Mesendoderm (in vitro differentiated cells): ENCODE measurements at regions not wholly inside any gene's neighbourhood (a gene's known extent, or its start where the extent isn't known, plus 50 kb on each side); places are given as distances from the start of the nearest gene placed in this dataset.

Experiments
- DNase-seq: peaks from one replicate; pipeline ENCODE4 v3.0.0; 2013
- H2AK5ac ChIP-seq: 2 replicates; pipeline ENCODE4 v1.6.1; 2013; ENCODE audit warnings: low read length, inconsistent platforms
- H2BK120ac ChIP-seq: 2 replicates; pipeline ENCODE4 v1.6.1; 2013; ENCODE audit warnings: low read depth, mild to moderate bottlenecking, low read length, moderate library complexity, mixed read lengths
- H2BK15ac ChIP-seq: replicated peaks from 2 replicates; pipeline ENCODE4 v1.6.1; 2013; ENCODE audit warnings: low read depth, mild to moderate bottlenecking, moderate library complexity
- H2BK5ac ChIP-seq: 2 replicates; pipeline ENCODE4 v1.6.1; 2013; ENCODE audit warnings: low read length, inconsistent platforms
- H3K18ac ChIP-seq: 2 replicates; pipeline ENCODE4 v1.6.1; 2013; ENCODE audit warnings: mild to moderate bottlenecking, low read length, mixed read lengths
- H3K23ac ChIP-seq: one replicate; pipeline ENCODE4 v1.6.1; 2013; ENCODE audit warnings: low read length
- H3K27ac ChIP-seq: 2 replicates; pipeline ENCODE4 v1.5.1; 2013; ENCODE audit warnings: low read depth, mild to moderate bottlenecking, inconsistent platforms, low read length, moderate library complexity
- H3K27me3 ChIP-seq: 2 replicates; pipeline ENCODE4 v1.6.1; 2013; ENCODE audit warnings: low read length, control low read depth, mild to moderate bottlenecking, inconsistent platforms; ENCODE audit not compliant: insufficient read depth, poor library complexity
- H3K36me3 ChIP-seq: 2 replicates; pipeline ENCODE4 v1.6.1; 2013; ENCODE audit warnings: low read length, inconsistent platforms; ENCODE audit not compliant: control insufficient read depth, insufficient read depth
- H3K4ac ChIP-seq: one replicate; pipeline ENCODE4 v1.6.1; 2013; ENCODE audit warnings: low read depth, mild to moderate bottlenecking, low read length, moderate library complexity
- H3K4me1 ChIP-seq: 2 replicates; pipeline ENCODE4 v1.6.1; 2013; ENCODE audit warnings: low read depth, low read length, inconsistent platforms; ENCODE audit not compliant: control insufficient read depth
- H3K4me2 ChIP-seq: 2 replicates; pipeline ENCODE4 v1.6.1; 2013; ENCODE audit warnings: low read length
- H3K4me3 ChIP-seq: 2 replicates; pipeline ENCODE4 v1.5.1; 2013; ENCODE audit warnings: mild to moderate bottlenecking, low read length
- H3K56ac ChIP-seq: one replicate; pipeline ENCODE4 v1.6.1; 2013; ENCODE audit warnings: low read length
- H3K79me1 ChIP-seq: 2 replicates; pipeline ENCODE4 v1.6.1; 2013; ENCODE audit warnings: low read length, inconsistent platforms
- H3K79me2 ChIP-seq: 2 replicates; pipeline ENCODE4 v1.6.1; 2013; ENCODE audit warnings: mild to moderate bottlenecking, low read length; ENCODE audit not compliant: control insufficient read depth, insufficient read depth
- H3K9ac ChIP-seq: 2 replicates; pipeline ENCODE4 v1.6.1; 2013; ENCODE audit warnings: low read length, inconsistent platforms
- H4K5ac ChIP-seq: one replicate; pipeline ENCODE4 v1.6.1; 2013; ENCODE audit warnings: low read length
- H4K8ac ChIP-seq: one replicate; pipeline ENCODE4 v1.6.1; 2013; ENCODE audit warnings: low read depth, mild to moderate bottlenecking, control low read depth, low read length, moderate library complexity
- WGBS: extraction: QIAGEN DNeasy Blood & Tissue Kit; methylation state at CpG from one replicate; pipeline ENCODE4 v1.1.7; 2013; ENCODE audit warnings: low lambda C conversion rate, missing lambda C conversion rate; ENCODE audit not compliant: insufficient coverage; ENCODE audit errors: extremely low coverage; 5-methylcytosine and 5-hydroxymethylcytosine counted together

DNA sequence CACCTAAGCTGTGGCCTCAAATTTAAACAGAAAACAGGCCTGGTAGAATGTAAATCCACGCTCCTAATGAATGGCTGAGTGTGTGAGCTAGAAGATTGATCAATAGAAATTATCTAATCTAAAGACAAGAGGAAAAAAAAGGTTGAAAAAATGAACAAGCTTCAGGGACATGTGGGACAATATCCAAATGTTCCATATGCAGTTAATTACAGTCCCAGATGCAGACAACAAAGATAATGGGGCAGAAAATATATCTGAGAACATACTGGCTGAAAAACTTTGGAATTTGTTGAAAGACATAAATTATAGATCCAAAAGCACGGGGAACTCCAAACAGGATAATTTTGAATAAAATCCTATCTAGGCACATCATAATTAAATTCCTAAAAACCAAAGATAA, 186.7 kb upstream of the SIX2 start:
- H3K79me2 ChIP-seq: no peaks in the 10 kb centered on the region
- no peak overlapping the region for H3K9ac ChIP-seq
- H3K23ac ChIP-seq: no peak overlapping the region
- no peak overlapping the region for H2AK5ac ChIP-seq
- H3K27ac ChIP-seq: no peak overlapping the region
- no peak overlapping the region for H3K4ac ChIP-seq
- H3K18ac ChIP-seq: no peak overlapping the region
- no peaks in the 10 kb centered on the region for H3K4me1 ChIP-seq
- H2BK5ac ChIP-seq: no peak overlapping the region
- no peak overlapping the region for H4K8ac ChIP-seq
- H2BK15ac ChIP-seq: no peak overlapping the region
- WGBS: no CpG with 5 or more reads among the region's 2 CpGs
- H3K56ac ChIP-seq: no peak overlapping the region
- no peak for DNase-seq
- H4K5ac ChIP-seq: no peak overlapping the region
- no peak overlapping the region for H2BK120ac ChIP-seq
- H3K79me1 ChIP-seq: no peaks in the 10 kb centered on the region
- H3K4me3 ChIP-seq: no peak overlapping the region
- H3K4me2 ChIP-seq: no peak overlapping the region
- H3K27me3 ChIP-seq: no peaks in the 10 kb centered on the region
- H3K36me3 ChIP-seq: no peaks in the 10 kb centered on the region

DNA sequence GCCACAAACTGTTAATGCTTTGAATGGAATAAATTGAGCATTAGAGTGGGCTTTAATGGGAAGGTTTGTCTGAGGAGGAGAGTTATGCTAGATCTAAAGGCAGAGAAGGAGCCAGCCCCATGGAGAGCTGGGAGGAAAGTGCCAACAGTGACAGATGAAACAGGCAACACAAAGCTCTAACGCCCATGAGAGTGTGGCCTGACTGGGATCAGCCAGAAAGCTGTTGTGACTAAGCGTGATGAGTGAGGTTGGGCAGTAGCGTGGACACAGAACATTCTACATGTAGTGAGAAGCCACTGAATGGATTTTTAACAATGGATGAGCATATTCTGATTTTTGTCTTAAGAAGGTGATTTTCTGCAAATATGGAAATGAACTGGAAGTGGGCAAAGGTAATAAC, 185.3 kb upstream of the SIX2 start:
- Histone ChIP-seq H3K27me3 (no peaks in the 10 kb centered on the region), H3K79me1 (no peaks in the 10 kb centered on the region), H3K4me3 (no peak overlapping the region), H3K4me2 (no peak overlapping the region), H3K56ac (no peak overlapping the region), H2AK5ac (no peak overlapping the region), H3K4me1 (no peaks in the 10 kb centered on the region), H2BK15ac (no peak overlapping the region), H3K27ac (no peak overlapping the region), H2BK120ac (no peak overlapping the region), H3K79me2 (no peaks in the 10 kb centered on the region), H4K5ac (no peak overlapping the region), H3K36me3 (no peaks in the 10 kb centered on the region), H4K8ac (no peak overlapping the region), H2BK5ac (no peak overlapping the region), H3K23ac (no peak overlapping the region), H3K9ac (no peak overlapping the region), H3K18ac (no peak overlapping the region), H3K4ac (no peak overlapping the region)
- no CpG with 5 or more reads among the region's 3 CpGs for WGBS
- no peak for DNase-seq

DNA sequence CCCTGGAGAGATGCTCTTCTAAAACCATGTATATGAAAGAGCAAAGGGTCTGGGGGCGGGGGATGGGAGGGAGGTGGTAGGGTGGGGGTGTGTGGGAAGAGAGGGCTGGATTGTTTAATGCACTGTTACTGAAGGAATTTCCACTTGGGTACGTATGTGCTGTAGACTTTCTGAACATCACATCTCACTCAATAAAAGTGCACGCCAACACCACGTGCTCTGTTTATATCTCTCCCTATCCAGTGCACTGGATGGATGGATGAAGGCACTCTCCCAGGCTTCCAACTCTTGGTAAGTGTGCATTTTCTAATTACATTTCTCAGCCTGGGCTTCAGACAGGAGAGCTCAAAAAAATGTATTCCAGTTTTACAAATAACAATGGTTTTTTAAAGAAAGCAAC, 184.3 kb upstream of the SIX2 start:
- Histone ChIP-seq H3K79me1 (no peaks in the 10 kb centered on the region), H3K9ac (no peak overlapping the region), H3K4me3 (no peak overlapping the region), H2AK5ac (no peak overlapping the region), H3K4ac (no peak overlapping the region), H3K23ac (no peak overlapping the region), H3K27me3 (no peaks in the 10 kb centered on the region), H3K18ac (no peak overlapping the region), H4K8ac (no peak overlapping the region), H2BK120ac (no peak overlapping the region), H2BK15ac (no peak overlapping the region), H3K4me1 (no peaks in the 10 kb centered on the region), H3K56ac (no peak overlapping the region), H2BK5ac (no peak overlapping the region), H3K27ac (no peak overlapping the region), H3K36me3 (no peaks in the 10 kb centered on the region), H3K4me2 (no peak overlapping the region), H4K5ac (no peak overlapping the region), H3K79me2 (no peaks in the 10 kb centered on the region)
- no CpG with 5 or more reads among the region's 4 CpGs for WGBS
- DNase-seq: no peak

DNA sequence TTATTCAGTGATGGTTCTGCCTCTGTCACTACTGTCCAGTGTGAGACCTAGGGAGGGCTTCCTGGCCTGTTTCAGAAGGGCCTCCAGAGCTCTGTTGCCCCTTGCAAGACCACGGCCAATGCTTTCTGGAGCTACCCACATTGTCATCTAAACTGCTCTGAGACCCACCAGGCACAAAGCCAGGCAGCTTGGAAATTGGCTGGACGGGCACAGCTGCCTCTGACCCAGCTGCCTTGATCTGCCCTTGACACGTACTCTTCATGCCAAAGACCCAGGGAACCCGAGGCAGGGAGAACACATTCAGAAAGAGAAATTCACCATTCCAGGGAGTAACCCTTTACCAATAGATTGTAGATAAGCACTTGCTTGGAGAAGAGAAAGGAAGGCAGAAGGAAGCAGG, 183.7 kb upstream of the SIX2 start:
- H3K27ac ChIP-seq: no peak overlapping the region

DNA sequence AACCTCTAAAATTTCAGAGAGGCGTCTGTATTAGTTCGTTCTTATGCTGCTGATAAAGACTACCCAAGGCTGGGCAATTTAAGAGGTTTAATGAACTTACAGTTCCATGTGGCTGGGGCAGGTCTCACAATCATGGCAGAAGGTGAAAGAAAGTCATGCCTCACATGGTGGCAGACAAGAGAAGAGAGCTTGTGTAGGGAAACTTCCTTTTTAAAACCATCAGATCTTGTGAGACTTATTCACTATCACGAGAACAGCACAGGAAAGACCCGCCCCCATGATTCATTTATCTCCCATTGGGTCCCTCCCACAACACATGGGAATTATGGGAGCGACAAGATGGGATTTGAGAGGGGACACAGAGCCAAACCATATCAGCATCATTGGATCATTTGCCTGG, 183.2 kb upstream of the SIX2 start:
- Histone ChIP-seq H3K27ac (no peak overlapping the region), H4K5ac (no peak overlapping the region), H3K79me2 (no peaks in the 10 kb centered on the region), H3K4me2 (no peak overlapping the region), H3K4me1 (no peaks in the 10 kb centered on the region), H4K8ac (no peak overlapping the region), H3K36me3 (no peaks in the 10 kb centered on the region), H3K27me3 (no peaks in the 10 kb centered on the region), H2BK120ac (no peak overlapping the region), H2AK5ac (no peak overlapping the region), H3K56ac (no peak overlapping the region), H3K9ac (no peak overlapping the region), H2BK5ac (no peak overlapping the region), H3K18ac (no peak overlapping the region), H2BK15ac (no peak overlapping the region), H3K79me1 (no peaks in the 10 kb centered on the region), H3K23ac (no peak overlapping the region), H3K4ac (no peak overlapping the region), H3K4me3 (no peak overlapping the region)
- no CpG with 5 or more reads among the region's 5 CpGs for WGBS
- no peak for DNase-seq

More for the DNA sequence above, 183.7 kb upstream of the SIX2 start:
- Histone ChIP-seq H3K23ac (no peak overlapping the region), H3K56ac (no peak overlapping the region), H2BK120ac (no peak overlapping the region), H3K4ac (no peak overlapping the region), H3K4me1 (no peaks in the 10 kb centered on the region), H3K18ac (no peak overlapping the region), H3K4me2 (no peak overlapping the region), H3K27me3 (no peaks in the 10 kb centered on the region), H3K79me1 (no peaks in the 10 kb centered on the region), H3K4me3 (no peak overlapping the region), H4K5ac (no peak overlapping the region), H3K9ac (no peak overlapping the region), H3K36me3 (no peaks in the 10 kb centered on the region), H2BK15ac (no peak overlapping the region), H2AK5ac (no peak overlapping the region), H2BK5ac (no peak overlapping the region), H4K8ac (no peak overlapping the region), H3K79me2 (no peaks in the 10 kb centered on the region)
- no CpG with 5 or more reads among the region's 4 CpGs for whole genome bisulfite sequencing
- DNase-seq: no peak

DNA sequence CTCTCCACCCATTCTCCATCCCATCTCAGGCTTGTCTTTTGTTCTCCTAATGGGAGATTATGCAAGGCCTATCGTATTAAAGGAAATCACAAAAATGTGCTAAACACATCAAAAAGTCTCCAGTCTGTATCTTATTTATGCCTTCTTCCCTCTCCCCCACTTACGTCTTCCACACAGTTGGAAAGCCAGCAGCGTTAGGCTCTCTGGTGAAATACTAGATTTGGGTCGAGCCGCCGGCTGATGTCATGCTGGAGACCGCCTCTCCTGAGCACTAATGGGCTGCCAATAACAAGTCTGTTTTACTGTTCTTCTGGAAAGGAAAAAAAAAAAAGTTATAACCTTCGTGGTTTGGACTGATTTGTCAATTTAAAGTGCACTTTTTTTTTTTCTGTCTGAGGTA, 182.7 kb upstream of the SIX2 start:
- Histone ChIP-seq H3K27ac (no peak overlapping the region), H3K4me2 (no peak overlapping the region), H4K5ac (no peak overlapping the region), H2BK5ac (no peak overlapping the region), H3K23ac (no peak overlapping the region), H3K36me3 (no peaks in the 10 kb centered on the region), H3K56ac (no peak overlapping the region), H3K9ac (no peak overlapping the region), H4K8ac (no peak overlapping the region), H3K4ac (no peak overlapping the region), H3K79me1 (no peaks in the 10 kb centered on the region), H3K79me2 (no peaks in the 10 kb centered on the region), H3K27me3 (no peaks in the 10 kb centered on the region), H2BK15ac (no peak overlapping the region), H3K4me1 (no peaks in the 10 kb centered on the region), H2BK120ac (no peak overlapping the region), H2AK5ac (no peak overlapping the region), H3K4me3 (no peak overlapping the region), H3K18ac (no peak overlapping the region)
- DNase-seq: no peak
- no CpG with 5 or more reads among the region's 8 CpGs for WGBS
